ENCODE measurements at regions not wholly inside any gene's neighbourhood (a gene's known extent, or its start where the extent isn't known, plus 50 kb on each side); places are given as distances from the start of the nearest gene placed in this dataset.
"Not testable (repeated sequence)": the region's sequence is repeated elsewhere in the genome, so short reads cannot be mapped to it uniquely, and the experiment has no call there.

GRCh38 chr11:106497321-106497720 lies 419.9 kb downstream of the AASDHPPT start:
- no peak for DNase-seq (ENCODE audit: low spot score)

- DNase-seq (ENCODE audit: low spot score), result no peak
Observed at GRCh38 chr11:106497822-106498221, 420.4 kb downstream of the AASDHPPT start.

- DNase-seq (ENCODE audit: low spot score), result peak; percentile 14
Observed at GRCh38 chr11:106503901-106504300, 426.4 kb downstream of the AASDHPPT start.

GRCh38 chr11:106507645-106508306 lies 430.3 kb downstream of the AASDHPPT start:
- DNase-seq (ENCODE audit: low spot score), result no peak

GRCh38 chr11:106514706-106515105 lies 437.2 kb downstream of the AASDHPPT start:
- no peak for DNase-seq (ENCODE audit: low spot score)

- DNase-seq (ENCODE audit: low spot score), result no peak
Observed at GRCh38 chr11:106517426-106517825, 440.0 kb downstream of the AASDHPPT start.

- DNase-seq (ENCODE audit: low spot score), result no peak
Observed at GRCh38 chr11:106520146-106520912, 442.9 kb downstream of the AASDHPPT start.

GRCh38 chr11:106520920-106521319 lies 443.5 kb downstream of the AASDHPPT start:
- DNase-seq (ENCODE audit: low spot score), result no peak

- no peak for DNase-seq (ENCODE audit: low spot score)
Observed at GRCh38 chr11:106523171-106523570, 445.7 kb downstream of the AASDHPPT start.

GRCh38 chr11:106523921-106524320 lies 446.5 kb downstream of the AASDHPPT start:
- DNase-seq (ENCODE audit: low spot score), result no peak

- peak; percentile 30 for DNase-seq (ENCODE audit: low spot score)
Observed at GRCh38 chr11:106524436-106524835, 447.0 kb downstream of the AASDHPPT start.

GRCh38 chr11:106531648-106532047 lies 454.2 kb downstream of the AASDHPPT start:
- DNase-seq (ENCODE audit: low spot score), result not testable (repeated sequence)

- no peak for DNase-seq (ENCODE audit: low spot score)
Observed at GRCh38 chr11:106533046-106533445, 455.6 kb downstream of the AASDHPPT start.

- no peak for DNase-seq (ENCODE audit: low spot score)
Observed at GRCh38 chr11:106540001-106540400, 462.5 kb downstream of the AASDHPPT start.

GRCh38 chr11:106548406-106548805 lies 469.9 kb downstream of the GUCY1A2 start:
- DNase-seq (ENCODE audit: low spot score), result no peak

GRCh38 chr11:106551744-106552673 lies 466.3 kb downstream of the GUCY1A2 start:
- no peak for DNase-seq (ENCODE audit: low spot score)

- no peak for DNase-seq (ENCODE audit: low spot score)
Observed at GRCh38 chr11:106552694-106553203, 465.5 kb downstream of the GUCY1A2 start.

GRCh38 chr11:106553304-106553703 lies 465.0 kb downstream of the GUCY1A2 start:
- no peak for DNase-seq (ENCODE audit: low spot score)

- not testable (repeated sequence) for DNase-seq (ENCODE audit: low spot score)
Observed at GRCh38 chr11:106555566-106556250, 462.6 kb downstream of the GUCY1A2 start.

- DNase-seq (ENCODE audit: low spot score), result no peak
Observed at GRCh38 chr11:106565326-106565725, 452.9 kb downstream of the GUCY1A2 start.

GRCh38 chr11:106568632-106569031 lies 449.6 kb downstream of the GUCY1A2 start:
- no peak for DNase-seq (ENCODE audit: low spot score)

GRCh38 chr11:106577384-106577783 lies 440.9 kb downstream of the GUCY1A2 start:
- not testable (repeated sequence) for DNase-seq (ENCODE audit: low spot score)

All from Ammon's horn (tissue), 1 donor.